H1 (cell line): ENCODE measurements at regions not wholly inside any gene's neighbourhood (a gene's known extent, or its start where the extent isn't known, plus 50 kb on each side); places are given as distances from the start of the nearest gene placed in this dataset.

Source experiments
- CTCF ChIA-PET: fragments of 300-600 bp; sonication (Branson Sonifier 250); formaldehyde crosslinking; loops from one replicate; lab custom pipeline; 2021; ENCODE audit not compliant: partially characterized antibody; lab: Charles Lee
- POLR2A ChIA-PET: fragments of 300-600 bp; sonication (Branson Sonifier 250); formaldehyde crosslinking; loops from one replicate; lab custom pipeline; 2021; ENCODE audit warnings: inconsistent platforms; ENCODE audit not compliant: partially characterized antibody; lab: Charles Lee
- DNase-seq, 2 experiments: peaks; one replicate each; pipeline versions ENCODE4 v3.0.0 to v3.0.0-alpha.2; 2010 to 2022; ENCODE audit warnings: low spot score in 2 of 2, low read depth in 1 of 2, mixed read lengths in 1 of 2
- FAIRE-seq: peaks from 2 replicates; lab custom pipeline; 2011; peaks lifted over from hg19 to GRCh38; lab: Jason Lieb, UNC
- H2AFZ ChIP-seq: 2 replicates; pipeline ENCODE4 v1.8.1; 2012; ENCODE audit warnings: low read length, inconsistent platforms
- H2AK5ac ChIP-seq: 2 replicates; pipeline ENCODE4 v1.6.1; 2013; ENCODE audit warnings: low read depth, low read length
- H2BK120ac ChIP-seq: replicated peaks from 2 replicates; pipeline ENCODE3; 2013; ENCODE audit warnings: low read depth, low read length, inconsistent platforms
- H2BK12ac ChIP-seq: 2 replicates; pipeline ENCODE4 v1.6.1; 2013; ENCODE audit warnings: low read depth, low read length
- H2BK15ac ChIP-seq: 2 replicates; pipeline ENCODE4 v1.6.1; 2013; ENCODE audit warnings: low read length
- H2BK20ac ChIP-seq: 2 replicates; pipeline ENCODE4 v1.6.1; 2013; ENCODE audit warnings: low read length
- H2BK5ac ChIP-seq: 2 replicates; pipeline ENCODE4 v1.6.1; 2013; ENCODE audit warnings: low read depth, low read length
- H3K14ac ChIP-seq: 2 replicates; pipeline ENCODE4 v1.6.1; 2013; ENCODE audit warnings: inconsistent platforms; ENCODE audit not compliant: insufficient read length
- H3K18ac ChIP-seq: 2 replicates; pipeline ENCODE4 v1.6.1; 2013; ENCODE audit warnings: low read length; ENCODE audit errors: extremely low read depth
- H3K23ac ChIP-seq: 2 replicates; pipeline ENCODE4 v1.6.1; 2013; ENCODE audit warnings: inconsistent platforms; ENCODE audit not compliant: insufficient read length
- H3K23me2 ChIP-seq: 2 replicates; pipeline ENCODE4 v1.6.1; 2013; ENCODE audit warnings: low read depth, low read length
- H3K27ac ChIP-seq: 2 replicates; pipeline ENCODE4 v1.6.1; 2011; ENCODE audit warnings: low read depth, low read length, inconsistent platforms
- H3K27me3 ChIP-seq, 4 experiments: replicated peaks in 1 of 4; 1 replicate in 1 of 4; 2 replicates in 3 of 4; pipeline versions ENCODE4 v1.6.1 to v1.8.1; 2011 to 2013; ENCODE audit warnings: low read length in 3 of 4, mild to moderate bottlenecking in 3 of 4, inconsistent platforms in 2 of 4, mixed read lengths in 2 of 4, moderate library complexity in 1 of 4; ENCODE audit not compliant: control insufficient read depth in 3 of 4, insufficient read depth in 3 of 4; ENCODE audit errors: extremely low read depth in 1 of 4
- H3K36me3 ChIP-seq, 4 experiments: 2 replicates each; pipeline versions ENCODE4 v1.6.1 to v1.8.1; 2011 to 2013; ENCODE audit warnings: mild to moderate bottlenecking in 4 of 4, low read length in 3 of 4, moderate library complexity in 2 of 4, control low read depth in 1 of 4, inconsistent platforms in 1 of 4; ENCODE audit not compliant: insufficient read depth in 4 of 4, control insufficient read depth in 2 of 4
- H3K4ac ChIP-seq: replicated peaks from 2 replicates; pipeline ENCODE3; 2013; ENCODE audit warnings: low read length, low read depth, mixed read lengths, inconsistent platforms; ENCODE audit not compliant: insufficient read length
- H3K4me1 ChIP-seq, 4 experiments: replicated peaks in 1 of 4; 1 replicate in 1 of 4; 2 replicates in 3 of 4; pipeline versions ENCODE4 v1.6.1 to v1.8.1; 2011 to 2013; ENCODE audit warnings: low read length in 3 of 4, inconsistent platforms in 2 of 4, mixed read lengths in 1 of 4; ENCODE audit not compliant: insufficient read depth in 4 of 4, control insufficient read depth in 3 of 4
- H3K4me2 ChIP-seq, 2 experiments: 2 replicates each; pipeline versions ENCODE4 v1.6.1 to v1.8.1; 2011 to 2013; ENCODE audit warnings: low read depth in 2 of 2, low read length in 2 of 2, control low read depth in 1 of 2, inconsistent platforms in 1 of 2, mild to moderate bottlenecking in 1 of 2; ENCODE audit not compliant: insufficient read depth in 1 of 2
- H3K4me3 ChIP-seq, 4 experiments: fragments of 200-600, 300-600 bp in 1 of 4; sonication (generic), shearing (Covaris generic), sonication (Bioruptor Twin) in 1 of 4; 2 replicates each; pipeline versions ENCODE4 v1.5.1 to v1.8.1; 2011 to 2016; ENCODE audit warnings: low read length in 4 of 4, low read depth in 3 of 4, control low read depth in 2 of 4, inconsistent platforms in 2 of 4, mild to moderate bottlenecking in 2 of 4, mixed read lengths in 1 of 4, moderate library complexity in 1 of 4; ENCODE audit not compliant: insufficient read depth in 2 of 4; ENCODE audit errors: extremely low read depth in 1 of 4
- H3K56ac ChIP-seq: replicated peaks from 2 replicates; pipeline ENCODE3; 2013; ENCODE audit warnings: low read depth, mild to moderate bottlenecking, mixed read lengths, low read length, inconsistent platforms; ENCODE audit not compliant: insufficient read length
- H3K79me1 ChIP-seq: 2 replicates; pipeline ENCODE4 v1.6.1; 2013; ENCODE audit warnings: low read depth, low read length, control low read depth
- H3K79me2 ChIP-seq, 2 experiments: 2 replicates each; pipeline versions ENCODE4 v1.6.1 to v1.8.1; 2012 to 2013; ENCODE audit warnings: low read length in 2 of 2, mild to moderate bottlenecking in 2 of 2, inconsistent platforms in 1 of 2; ENCODE audit not compliant: insufficient read depth in 2 of 2, control insufficient read depth in 1 of 2
- H3K9ac ChIP-seq, 4 experiments: replicated peaks in 1 of 4; 1 replicate in 1 of 4; 2 replicates in 3 of 4; pipeline versions ENCODE4 v1.6.1 to v1.8.1; 2011 to 2013; ENCODE audit warnings: low read depth in 3 of 4, low read length in 3 of 4, control low read depth in 2 of 4, mild to moderate bottlenecking in 2 of 4, moderate library complexity in 2 of 4, inconsistent platforms in 1 of 4; ENCODE audit errors: extremely low read depth in 1 of 4
- H3K9me3 ChIP-seq, 2 experiments: 2 replicates each; pipeline versions ENCODE4 v1.6.1 to v1.8.1; 2012 to 2013; ENCODE audit warnings: mild to moderate bottlenecking in 2 of 2, moderate library complexity in 2 of 2, control low read depth in 1 of 2, inconsistent platforms in 1 of 2, low read depth in 1 of 2, low read length in 1 of 2, mixed read lengths in 1 of 2; ENCODE audit not compliant: insufficient read depth in 2 of 2
- H4K20me1 ChIP-seq, 2 experiments: replicated peaks in 1 of 2; 2 replicates each; pipeline versions ENCODE3 to v1.8.1; 2011 to 2013; ENCODE audit warnings: inconsistent platforms in 2 of 2, low read length in 2 of 2, mild to moderate bottlenecking in 1 of 2; ENCODE audit not compliant: insufficient read depth in 2 of 2, control insufficient read depth in 1 of 2
- H4K5ac ChIP-seq: 2 replicates; pipeline ENCODE4 v1.6.1; 2013; ENCODE audit warnings: low read length, low read depth, mixed read lengths, inconsistent platforms; ENCODE audit not compliant: insufficient read length
- H4K8ac ChIP-seq: 2 replicates; pipeline ENCODE4 v1.8.0; 2013; ENCODE audit warnings: mild to moderate bottlenecking, moderate library complexity, low read length, inconsistent platforms; ENCODE audit not compliant: insufficient read depth; ENCODE audit errors: extremely low read depth
- H4K91ac ChIP-seq: replicated peaks from 2 replicates; pipeline ENCODE3; 2013; ENCODE audit warnings: low read length, mixed read lengths, inconsistent platforms; ENCODE audit not compliant: insufficient read length
- GABPA ChIP-seq: IDR thresholded peaks from 2 replicates; pipeline ENCODE4 v1.6.1; 2011; ENCODE audit warnings: mild to moderate bottlenecking, low read length, moderate library complexity, borderline replicate concordance; ENCODE audit not compliant: insufficient read depth
- HDAC2 ChIP-seq, 2 experiments: fragments of 300-600 bp in 1 of 2; sonication (generic) in 1 of 2; IDR thresholded peaks; 2 replicates each; pipeline ENCODE4 v1.6.1; 2011 to 2012; ENCODE audit warnings: low read depth in 2 of 2, low read length in 2 of 2, mild to moderate bottlenecking in 2 of 2, moderate library complexity in 2 of 2, borderline replicate concordance in 1 of 2, inconsistent platforms in 1 of 2
- POLR2A ChIP-seq, 2 experiments: IDR thresholded peaks; 1 replicate in 1 of 2; 2 replicates in 1 of 2; pipeline ENCODE4 v1.6.1; 2011; ENCODE audit warnings: low read depth in 2 of 2, low read length in 2 of 2, mild to moderate bottlenecking in 2 of 2; ENCODE audit errors: control extremely low read depth in 1 of 2
- RAD21 ChIP-seq, 2 experiments: IDR thresholded peaks in 1 of 2; conservative IDR thresholded peaks in 1 of 2; 2 replicates each; pipeline ENCODE4 v1.6.1; 2011; ENCODE audit warnings: low read depth in 2 of 2, low read length in 2 of 2, improper control_type of control experiment in 1 of 2, inconsistent platforms in 1 of 2, mild to moderate bottlenecking in 1 of 2, moderate library complexity in 1 of 2
- SIN3A ChIP-seq, 2 experiments: IDR thresholded peaks in 1 of 2; conservative IDR thresholded peaks in 1 of 2; 2 replicates each; pipeline ENCODE4 v1.6.1; 2011 to 2012; ENCODE audit warnings: low read length in 2 of 2, improper control_type of control experiment in 1 of 2, low read depth in 1 of 2, mild to moderate bottlenecking in 1 of 2
- WGBS, 2 experiments: shearing (Covaris generic) in 1 of 2; methylation state at CpG; one replicate each; pipeline versions ENCODE4 v1.1.6 to v1.1.7; 2013 to 2015; ENCODE audit warnings: low lambda C conversion rate in 2 of 2, mixed read lengths in 2 of 2, inconsistent platforms in 1 of 2, low coverage in 1 of 2, missing lambda C conversion rate in 1 of 2; ENCODE audit not compliant: insufficient replicate concordance in 2 of 2, insufficient coverage in 1 of 2, insufficient read length in 1 of 2; ENCODE audit errors: extremely low coverage in 1 of 2, missing lambda C conversion rate in 1 of 2; 5-methylcytosine and 5-hydroxymethylcytosine counted together
- TF ChIP-seq, protein P1 (sequence below), 3 experiments: IDR thresholded peaks; 1 replicate in 2 of 3; 2 replicates in 1 of 3; pipeline versions ENCODE4 v1.5.1 to v1.6.1; 2011; ENCODE audit warnings: low read length in 3 of 3, mild to moderate bottlenecking in 3 of 3, inconsistent platforms in 2 of 3, low read depth in 1 of 3, moderate library complexity in 1 of 3; ENCODE audit not compliant: insufficient read depth in 1 of 3; ENCODE audit errors: control extremely low read depth in 1 of 3

DNA sequence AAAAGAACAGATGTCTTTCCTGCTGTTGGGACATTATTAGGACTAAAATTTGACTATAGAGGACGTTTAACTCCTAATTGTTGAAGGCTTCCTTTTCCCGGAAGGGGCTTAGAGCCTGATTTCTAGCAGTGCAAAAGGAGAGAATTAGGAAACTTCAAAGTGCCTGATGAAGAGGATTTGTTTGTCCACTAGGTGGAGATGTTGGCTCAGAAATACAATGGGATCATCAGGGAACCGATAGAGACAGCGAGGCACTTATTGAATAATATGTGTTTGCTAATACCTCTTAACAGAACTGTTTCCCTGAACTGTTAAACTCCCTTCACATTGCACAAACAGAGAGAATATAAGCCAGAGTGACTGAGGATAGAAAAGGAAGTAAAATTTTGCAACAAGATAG, 311.5 kb downstream of the KDM5D start:
- Histone ChIP-seq H4K20me1 (no peaks in the 10 kb centered on the region), H3K14ac (no peak overlapping the region), H2AK5ac (no peak overlapping the region), H3K27ac (no peak overlapping the region), H2BK12ac (no peak overlapping the region), H2BK120ac (no peak overlapping the region), H2BK20ac (no peak overlapping the region; the same call in 1 of the 2 replicates), H2AFZ (no peak overlapping the region), H3K23ac (no peak overlapping the region), H2BK5ac (no peak overlapping the region), H3K9me3 (no peaks in the 10 kb centered on the region), H3K23me2 (no peaks in the 10 kb centered on the region), H3K4me2 (no peak overlapping the region)
- ChIA-PET CTCF (interaction anchor here (1.2 kb wide), 1 partner anchor 10 kb away, joined by 3 read pairs; no protein-coding TSS in a partner anchor), POLR2A (no interaction called here)
- 20% methylated on average over 4 of the region's 4 CpGs; no CpG with 5 or more reads in 1 of the 2 experiments for WGBS, 2 experiments
- peak; percentile 84 to 86 for TF ChIP-seq RAD21 (IDR thresholded peaks at IDR 0.05 in 1 of 2, conservative IDR thresholded peaks at IDR 0.05 in 1 of 2; ENCODE audit: low read depth in 2 of 2, low read length in 2 of 2)
- no peak for TF ChIP-seq SIN3A (conservative IDR thresholded peaks at IDR 0.05 in 1 of 2, IDR thresholded peaks at IDR 0.05 in 1 of 2; ENCODE audit: low read depth in 1 of 2, low read length in 2 of 2)
- TF ChIP-seq, protein P1, sequence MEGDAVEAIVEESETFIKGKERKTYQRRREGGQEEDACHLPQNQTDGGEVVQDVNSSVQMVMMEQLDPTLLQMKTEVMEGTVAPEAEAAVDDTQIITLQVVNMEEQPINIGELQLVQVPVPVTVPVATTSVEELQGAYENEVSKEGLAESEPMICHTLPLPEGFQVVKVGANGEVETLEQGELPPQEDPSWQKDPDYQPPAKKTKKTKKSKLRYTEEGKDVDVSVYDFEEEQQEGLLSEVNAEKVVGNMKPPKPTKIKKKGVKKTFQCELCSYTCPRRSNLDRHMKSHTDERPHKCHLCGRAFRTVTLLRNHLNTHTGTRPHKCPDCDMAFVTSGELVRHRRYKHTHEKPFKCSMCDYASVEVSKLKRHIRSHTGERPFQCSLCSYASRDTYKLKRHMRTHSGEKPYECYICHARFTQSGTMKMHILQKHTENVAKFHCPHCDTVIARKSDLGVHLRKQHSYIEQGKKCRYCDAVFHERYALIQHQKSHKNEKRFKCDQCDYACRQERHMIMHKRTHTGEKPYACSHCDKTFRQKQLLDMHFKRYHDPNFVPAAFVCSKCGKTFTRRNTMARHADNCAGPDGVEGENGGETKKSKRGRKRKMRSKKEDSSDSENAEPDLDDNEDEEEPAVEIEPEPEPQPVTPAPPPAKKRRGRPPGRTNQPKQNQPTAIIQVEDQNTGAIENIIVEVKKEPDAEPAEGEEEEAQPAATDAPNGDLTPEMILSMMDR (IDR thresholded peaks at IDR 0.05; ENCODE audit: control extremely low read depth in 1 of 3, insufficient read depth in 1 of 3, low read depth in 1 of 3, low read length in 3 of 3) = peak in 2 of 3 experiments; percentile 29 to 53; a peak in 2 of 4 replicates
- TF ChIP-seq GABPA = no peak
- no peak for TF ChIP-seq POLR2A (IDR thresholded peaks at IDR 0.05; ENCODE audit: control extremely low read depth in 1 of 2, low read depth in 2 of 2, low read length in 2 of 2)
- TF ChIP-seq HDAC2 (IDR thresholded peaks at IDR 0.05; ENCODE audit: borderline replicate concordance in 1 of 2, low read depth in 2 of 2, low read length in 2 of 2) = no peak
- TF ChIP-seq, all 59 proteins: peak for 2
- no peak overlapping the region for H3K56ac ChIP-seq
- FAIRE-seq (peak; percentile 79), DNase-seq (no peak)
- no peaks in the 10 kb centered on the region for H3K36me3 ChIP-seq
- H3K18ac ChIP-seq = no peak overlapping the region
- H3K4me1 ChIP-seq = peaks cover 0 to 5% (median 0%) of the 10 kb centered on the region in 4 experiments; a peak in 3 of 7 replicates
- H3K4me3 ChIP-seq = no peak overlapping the region
- H3K27me3 ChIP-seq = no peaks in the 10 kb centered on the region
- no peaks in the 10 kb centered on the region for H3K79me2 ChIP-seq
- H4K8ac ChIP-seq = no peak overlapping the region
- H4K91ac ChIP-seq = no peak overlapping the region
- H3K9ac ChIP-seq = no peak overlapping the region
- H3K4ac ChIP-seq = no peak overlapping the region
- no peak overlapping the region for H2BK15ac ChIP-seq
- no peaks in the 10 kb centered on the region for H3K79me1 ChIP-seq
- no peak overlapping the region for H4K5ac ChIP-seq
